ENCODE measurements at regions not wholly inside any gene's neighbourhood (a gene's known extent, or its start where the extent isn't known, plus 50 kb on each side); places are given as distances from the start of the nearest gene placed in this dataset.

- TF ChIP-seq CTCF (IDR thresholded peaks at IDR 0.05; ENCODE audit: poor library complexity, severe bottlenecking) (no peak), MXI1 (conservative IDR thresholded peaks at IDR 0.05; ENCODE audit: poor library complexity, severe bottlenecking) (no peak), RAD21 (conservative IDR thresholded peaks at IDR 0.05) (no peak), EZH2 (IDR thresholded peaks at IDR 0.05; ENCODE audit: borderline replicate concordance, insufficient read depth, low read length, poor library complexity, severe bottlenecking) (no peak), POLR2AphosphoS5 (IDR thresholded peaks at IDR 0.05) (no peak), EP300 (conservative IDR thresholded peaks at IDR 0.05; ENCODE audit: poor library complexity, severe bottlenecking) (no peak), SMC3 (conservative IDR thresholded peaks at IDR 0.05; ENCODE audit: poor library complexity) (no peak), REST (IDR thresholded peaks at IDR 0.05; ENCODE audit: borderline replicate concordance) (no peak)
These were observed 488.0 kb upstream of the PLXNA2 start for GRCh38 chr1:208731981-208732821.
